K562 (cell line): ENCODE measurements at regions not wholly inside any gene's neighbourhood (a gene's known extent, or its start where the extent isn't known, plus 50 kb on each side); places are given as distances from the start of the nearest gene placed in this dataset.

Experiments used
- ATAC-seq: fragments of 200-7000 bp; cut with Tn5 transposase; 3 replicates; pipeline ENCODE4 v1.9.1; 2020; ENCODE audit warnings: moderate library complexity
- BruUV-seq: library from RNA; stranded (reverse); fragments of 400-500 nt; replicated peaks from 2 replicates; lab custom pipeline; 2021; lab: Mats Ljungman, UMichigan
- CTCF ChIA-PET: fragments of 300-600 bp; formaldehyde crosslinking; extraction: SDS; loops from one replicate; lab custom pipeline; 2021; ENCODE audit warnings: low intra/inter-chr PET ratio; lab: Yijun Ruan, JAX
- POLR2A ChIA-PET: fragments of 300-600, 350-650 bp; sonication (Branson Sonifier 250); formaldehyde crosslinking; extraction: SDS; loops from one replicate; lab custom pipeline; 2021; ENCODE audit warnings: antibody characterized with exemption, inconsistent platforms; lab: Yijun Ruan, JAX
- DNase-seq, 4 experiments: peaks; one replicate each; pipeline versions ENCODE4 v3.0.0 to v3.0.0-alpha.2; 2011 to 2018; ENCODE audit warnings: low spot score in 3 of 4, mixed read lengths in 3 of 4; ENCODE audit errors: extremely low read depth in 1 of 4
- FAIRE-seq: peaks from 2 replicates; lab custom pipeline; 2011; peaks lifted over from hg19 to GRCh38; lab: Jason Lieb, UNC
- H2AFZ ChIP-seq: 2 replicates; pipeline ENCODE4 v1.6.0; 2011; ENCODE audit warnings: low read depth, low read length, control low read depth, inconsistent platforms
- H3K27ac ChIP-seq: fragments of 200-600 bp; 3 replicates; pipeline ENCODE4 v1.8.0; 2011; ENCODE audit warnings: low read depth, mild to moderate bottlenecking, control low read depth, inconsistent platforms, low read length, moderate library complexity, mixed read lengths; ENCODE audit errors: extremely low read depth
- H3K27me3 ChIP-seq, 2 experiments: fragments of 300-600 bp in 1 of 2; 2 replicates in 1 of 2; 3 replicates in 1 of 2; pipeline versions ENCODE4 v1.6.0 to v1.8.0; 2011; ENCODE audit warnings: inconsistent platforms in 2 of 2, low read length in 2 of 2, mild to moderate bottlenecking in 1 of 2, mixed read lengths in 1 of 2, moderate library complexity in 1 of 2; ENCODE audit not compliant: control insufficient read depth in 2 of 2, insufficient read depth in 2 of 2
- H3K36me3 ChIP-seq: fragments of 300-600 bp; 3 replicates; pipeline ENCODE4 v1.8.0; 2011; ENCODE audit warnings: mild to moderate bottlenecking, low read length, inconsistent platforms; ENCODE audit not compliant: control insufficient read depth, insufficient read depth
- H3K4me1 ChIP-seq, 2 experiments: fragments of 200-600 bp in 1 of 2; replicated peaks in 1 of 2; 2 replicates in 1 of 2; 3 replicates in 1 of 2; pipeline versions ENCODE4 v1.5.1 to v1.8.0; 2011; ENCODE audit warnings: inconsistent platforms in 2 of 2, low read length in 2 of 2, mild to moderate bottlenecking in 1 of 2, mixed read lengths in 1 of 2, moderate library complexity in 1 of 2; ENCODE audit not compliant: control insufficient read depth in 2 of 2, insufficient read depth in 2 of 2
- H3K4me2 ChIP-seq: 2 replicates; pipeline ENCODE4 v1.6.1; 2011; ENCODE audit warnings: low read length, control low read depth, inconsistent platforms, mixed read lengths; ENCODE audit not compliant: insufficient read depth
- H3K4me3 ChIP-seq: fragments of 200-600 bp; sonication (generic), shearing (Covaris generic); 2 replicates; pipeline ENCODE4 v1.5.1; 2016; ENCODE audit warnings: control low read depth, inconsistent platforms
- H3K79me2 ChIP-seq: fragments of 200-600 bp; 3 replicates; pipeline ENCODE4 v1.8.0; 2011; ENCODE audit warnings: low read length, inconsistent platforms; ENCODE audit not compliant: control insufficient read depth, insufficient read depth
- H3K9ac ChIP-seq, 2 experiments: 2 replicates each; pipeline versions ENCODE4 v1.6.0 to v1.6.1; 2011; ENCODE audit warnings: low read depth in 2 of 2, low read length in 2 of 2, control low read depth in 1 of 2, inconsistent platforms in 1 of 2, mild to moderate bottlenecking in 1 of 2, mixed read lengths in 1 of 2; ENCODE audit not compliant: insufficient read depth in 1 of 2
- H3K9me1 ChIP-seq: one replicate; pipeline ENCODE4 v1.6.0; 2011; ENCODE audit warnings: inconsistent platforms, mild to moderate bottlenecking, low read length, moderate library complexity; ENCODE audit not compliant: control insufficient read depth, insufficient read depth
- H3K9me3 ChIP-seq: replicated peaks from 2 replicates; pipeline ENCODE4 v1.5.1; 2011; ENCODE audit warnings: low read depth, low read length, inconsistent platforms; ENCODE audit not compliant: control insufficient read depth, insufficient read depth
- H4K20me1 ChIP-seq: replicated peaks from 2 replicates; pipeline ENCODE4 v1.6.1; 2011; ENCODE audit warnings: low read length, inconsistent platforms, mixed read lengths; ENCODE audit not compliant: control insufficient read depth, insufficient read depth
- CBFA2T3 ChIP-seq: fragments of 450-650 bp; IDR thresholded peaks from 2 replicates; pipeline ENCODE4 v1.6.1; 2017
- IRF2 ChIP-seq: sonication (generic); formaldehyde crosslinking; IDR thresholded peaks from 2 replicates; pipeline ENCODE4 v1.8.1; 2022; ENCODE audit warnings: mild to moderate bottlenecking, missing genetic modification reagents
- KDM1A ChIP-seq, 2 experiments: fragments of 450-650 bp; IDR thresholded peaks; 2 replicates each; pipeline ENCODE4 v1.6.1; 2016; ENCODE audit warnings: mild to moderate bottlenecking in 2 of 2
- PHB2 ChIP-seq: fragments of 450-650 bp; IDR thresholded peaks from 2 replicates; pipeline ENCODE4 v1.6.1; 2017; ENCODE audit warnings: low read depth
- RAD51 ChIP-seq: fragments of 450-650 bp; IDR thresholded peaks from 2 replicates; pipeline ENCODE4 v1.7.1; 2016; ENCODE audit warnings: low read depth, mild to moderate bottlenecking, borderline replicate concordance
- ZFX ChIP-seq: sonication (generic); formaldehyde crosslinking; IDR thresholded peaks from 2 replicates; pipeline ENCODE4 v1.8.0; 2022; ENCODE audit warnings: mild to moderate bottlenecking, missing genetic modification reagents, moderate library complexity
- ZNF79 ChIP-seq: fragments of 250-450 bp; sonication (Bioruptor Pico); IDR thresholded peaks from 2 replicates; pipeline ENCODE4 v1.4.0; 2020; ENCODE audit warnings: low read depth, mild to moderate bottlenecking, moderate library complexity
- WGBS: fragments of 100-300 bp; shearing (Covaris generic); methylation state at CpG from one replicate; pipeline ENCODE4 v1.1.6; 2016; ENCODE audit warnings: low coverage, mixed read lengths; ENCODE audit not compliant: insufficient coverage; ENCODE audit errors: missing lambda C conversion rate; 5-methylcytosine and 5-hydroxymethylcytosine counted together
- in situ Hi-C: fragments of 300-500 bp; cut with MboI; formaldehyde crosslinking; loops from 4 replicates; pipeline ENCODE4 v1.15.0; 2018; ENCODE audit warnings: inconsistent platforms, mixed read lengths
- intact Hi-C: fragments of 100-400 bp; cut with micrococcal nuclease; formaldehyde crosslinking; loops from 2 replicates; pipeline ENCODE4 v1.14.2; 2022
- TF ChIP-seq, protein P1 (sequence below), 2 experiments: fragments of 450-650 bp; formaldehyde crosslinking in 1 of 2; IDR thresholded peaks; 2 replicates each; pipeline versions ENCODE4 v1.4.0 to v1.6.1; 2014 to 2020; ENCODE audit warnings: mild to moderate bottlenecking in 2 of 2, borderline replicate concordance in 1 of 2, low read depth in 1 of 2
- TF ChIP-seq, protein P2 (sequence below): sonication (generic); formaldehyde crosslinking; IDR thresholded peaks from 2 replicates; pipeline ENCODE4 v1.8.1; 2023; ENCODE audit warnings: missing genetic modification reagents, mild to moderate bottlenecking, borderline replicate concordance

DNA sequence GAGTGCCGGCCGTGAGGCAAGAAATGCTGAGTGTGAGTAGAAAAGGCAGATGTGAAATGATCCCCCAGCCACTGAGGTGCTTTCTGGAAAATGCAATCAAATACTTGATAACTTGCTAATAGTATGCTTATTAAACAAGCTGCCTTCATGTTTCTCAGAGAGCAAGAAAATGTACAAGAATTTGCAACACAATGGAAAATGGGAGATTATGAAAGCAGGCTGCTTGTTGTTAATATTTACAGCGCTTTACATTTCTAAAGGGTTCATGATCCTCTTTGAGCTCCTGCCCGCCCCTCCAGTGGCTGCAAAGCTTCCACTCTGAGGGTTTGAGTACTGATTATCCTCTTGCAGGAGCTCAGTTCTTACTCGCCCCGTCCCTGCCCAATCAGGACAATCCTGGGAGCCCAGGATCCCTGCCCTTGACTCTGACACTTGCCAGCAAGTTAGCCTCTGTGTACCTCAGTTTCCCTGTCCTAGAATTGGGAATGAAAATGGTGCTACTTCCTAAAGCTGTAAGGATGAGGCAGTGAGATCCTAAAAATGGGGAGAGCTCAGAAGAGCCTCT is 645.1 kb downstream of the TBC1D22A start:
- intact Hi-C loops: no loop called here
- Histone ChIP-seq H3K27me3 (peaks cover 2 to 23% of the 10 kb centered on the region in 2 experiments; a peak in 4 of 5 replicates), H3K9me3 (no peaks in the 10 kb centered on the region), H3K27ac (no peak overlapping the region), H4K20me1 (no peaks in the 10 kb centered on the region), H3K9ac (no peak overlapping the region), H3K36me3 (no peaks in the 10 kb centered on the region), H3K4me2 (no peak overlapping the region), H2AFZ (no peak overlapping the region), H3K79me2 (no peaks in the 10 kb centered on the region), H3K4me3 (no peak overlapping the region), H3K4me1 (no peaks in the 10 kb centered on the region; a peak in 1 of 5 replicates), H3K9me1 (no peaks in the 10 kb centered on the region)
- no peak for DNase-seq
- POLR2A ChIA-PET: interaction anchor here (0.5 kb wide), 1 partner anchor 273 kb away, joined by 3 read pairs; no protein-coding TSS in a partner anchor
- FAIRE-seq: no peak
- BruUV-seq: no TSS peak
- CTCF ChIA-PET: no interaction called here
- in situ Hi-C loops: no loop called here
- ATAC-seq: no peak
- WGBS: 2% methylated on average over 4 of the region's 6 CpGs
- TF ChIP-seq PHB2 (no peak), CBFA2T3 (no peak), ZFX (no peak), IRF2 (CRISPR knock-in tag) (no peak), ZNF79 (CRISPR knock-in tag) (no peak), RAD51 (no peak), KDM1A (IDR thresholded peaks at IDR 0.05) (no peak)
- TF ChIP-seq, protein P1, sequence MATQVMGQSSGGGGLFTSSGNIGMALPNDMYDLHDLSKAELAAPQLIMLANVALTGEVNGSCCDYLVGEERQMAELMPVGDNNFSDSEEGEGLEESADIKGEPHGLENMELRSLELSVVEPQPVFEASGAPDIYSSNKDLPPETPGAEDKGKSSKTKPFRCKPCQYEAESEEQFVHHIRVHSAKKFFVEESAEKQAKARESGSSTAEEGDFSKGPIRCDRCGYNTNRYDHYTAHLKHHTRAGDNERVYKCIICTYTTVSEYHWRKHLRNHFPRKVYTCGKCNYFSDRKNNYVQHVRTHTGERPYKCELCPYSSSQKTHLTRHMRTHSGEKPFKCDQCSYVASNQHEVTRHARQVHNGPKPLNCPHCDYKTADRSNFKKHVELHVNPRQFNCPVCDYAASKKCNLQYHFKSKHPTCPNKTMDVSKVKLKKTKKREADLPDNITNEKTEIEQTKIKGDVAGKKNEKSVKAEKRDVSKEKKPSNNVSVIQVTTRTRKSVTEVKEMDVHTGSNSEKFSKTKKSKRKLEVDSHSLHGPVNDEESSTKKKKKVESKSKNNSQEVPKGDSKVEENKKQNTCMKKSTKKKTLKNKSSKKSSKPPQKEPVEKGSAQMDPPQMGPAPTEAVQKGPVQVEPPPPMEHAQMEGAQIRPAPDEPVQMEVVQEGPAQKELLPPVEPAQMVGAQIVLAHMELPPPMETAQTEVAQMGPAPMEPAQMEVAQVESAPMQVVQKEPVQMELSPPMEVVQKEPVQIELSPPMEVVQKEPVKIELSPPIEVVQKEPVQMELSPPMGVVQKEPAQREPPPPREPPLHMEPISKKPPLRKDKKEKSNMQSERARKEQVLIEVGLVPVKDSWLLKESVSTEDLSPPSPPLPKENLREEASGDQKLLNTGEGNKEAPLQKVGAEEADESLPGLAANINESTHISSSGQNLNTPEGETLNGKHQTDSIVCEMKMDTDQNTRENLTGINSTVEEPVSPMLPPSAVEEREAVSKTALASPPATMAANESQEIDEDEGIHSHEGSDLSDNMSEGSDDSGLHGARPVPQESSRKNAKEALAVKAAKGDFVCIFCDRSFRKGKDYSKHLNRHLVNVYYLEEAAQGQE (IDR thresholded peaks at IDR 0.05; ENCODE audit: borderline replicate concordance): no peak
- TF ChIP-seq, protein P1 (CRISPR knock-in tag; IDR thresholded peaks at IDR 0.05; ENCODE audit: low read depth): no peak
- TF ChIP-seq, protein P2, sequence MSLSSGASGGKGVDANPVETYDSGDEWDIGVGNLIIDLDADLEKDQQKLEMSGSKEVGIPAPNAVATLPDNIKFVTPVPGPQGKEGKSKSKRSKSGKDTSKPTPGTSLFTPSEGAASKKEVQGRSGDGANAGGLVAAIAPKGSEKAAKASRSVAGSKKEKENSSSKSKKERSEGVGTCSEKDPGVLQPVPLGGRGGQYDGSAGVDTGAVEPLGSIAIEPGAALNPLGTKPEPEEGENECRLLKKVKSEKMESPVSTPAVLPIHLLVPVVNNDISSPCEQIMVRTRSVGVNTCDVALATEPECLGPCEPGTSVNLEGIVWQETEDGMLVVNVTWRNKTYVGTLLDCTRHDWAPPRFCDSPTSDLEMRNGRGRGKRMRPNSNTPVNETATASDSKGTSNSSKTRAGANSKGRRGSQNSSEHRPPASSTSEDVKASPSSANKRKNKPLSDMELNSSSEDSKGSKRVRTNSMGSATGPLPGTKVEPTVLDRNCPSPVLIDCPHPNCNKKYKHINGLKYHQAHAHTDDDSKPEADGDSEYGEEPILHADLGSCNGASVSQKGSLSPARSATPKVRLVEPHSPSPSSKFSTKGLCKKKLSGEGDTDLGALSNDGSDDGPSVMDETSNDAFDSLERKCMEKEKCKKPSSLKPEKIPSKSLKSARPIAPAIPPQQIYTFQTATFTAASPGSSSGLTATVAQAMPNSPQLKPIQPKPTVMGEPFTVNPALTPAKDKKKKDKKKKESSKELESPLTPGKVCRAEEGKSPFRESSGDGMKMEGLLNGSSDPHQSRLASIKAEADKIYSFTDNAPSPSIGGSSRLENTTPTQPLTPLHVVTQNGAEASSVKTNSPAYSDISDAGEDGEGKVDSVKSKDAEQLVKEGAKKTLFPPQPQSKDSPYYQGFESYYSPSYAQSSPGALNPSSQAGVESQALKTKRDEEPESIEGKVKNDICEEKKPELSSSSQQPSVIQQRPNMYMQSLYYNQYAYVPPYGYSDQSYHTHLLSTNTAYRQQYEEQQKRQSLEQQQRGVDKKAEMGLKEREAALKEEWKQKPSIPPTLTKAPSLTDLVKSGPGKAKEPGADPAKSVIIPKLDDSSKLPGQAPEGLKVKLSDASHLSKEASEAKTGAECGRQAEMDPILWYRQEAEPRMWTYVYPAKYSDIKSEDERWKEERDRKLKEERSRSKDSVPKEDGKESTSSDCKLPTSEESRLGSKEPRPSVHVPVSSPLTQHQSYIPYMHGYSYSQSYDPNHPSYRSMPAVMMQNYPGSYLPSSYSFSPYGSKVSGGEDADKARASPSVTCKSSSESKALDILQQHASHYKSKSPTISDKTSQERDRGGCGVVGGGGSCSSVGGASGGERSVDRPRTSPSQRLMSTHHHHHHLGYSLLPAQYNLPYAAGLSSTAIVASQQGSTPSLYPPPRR (CRISPR knock-in tag): no peak
